Activated T-helper 1 cell treated with Interleukin-2 at 50 U/mL for 16 hours (primary cell): ENCODE measurements at regions not wholly inside any gene's neighbourhood (a gene's known extent, or its start where the extent isn't known, plus 50 kb on each side); places are given as distances from the start of the nearest gene placed in this dataset.
"Not testable (repeated sequence)": the region's sequence is repeated elsewhere in the genome, so short reads cannot be mapped to it uniquely, and the experiment has no call there.

ENCODE experiments used
- DNase-seq: peaks from one replicate; pipeline ENCODE4 v3.0.0-alpha.2; 2020; ENCODE audit warnings: low read depth

GRCh38 chr12:126290456-126290855, 1225.2 kb downstream of the AACS start:
- no peak for DNase-seq

GRCh38 chr12:126291987-126292386, 1226.8 kb downstream of the AACS start:
- not testable (repeated sequence) for DNase-seq

DNA sequence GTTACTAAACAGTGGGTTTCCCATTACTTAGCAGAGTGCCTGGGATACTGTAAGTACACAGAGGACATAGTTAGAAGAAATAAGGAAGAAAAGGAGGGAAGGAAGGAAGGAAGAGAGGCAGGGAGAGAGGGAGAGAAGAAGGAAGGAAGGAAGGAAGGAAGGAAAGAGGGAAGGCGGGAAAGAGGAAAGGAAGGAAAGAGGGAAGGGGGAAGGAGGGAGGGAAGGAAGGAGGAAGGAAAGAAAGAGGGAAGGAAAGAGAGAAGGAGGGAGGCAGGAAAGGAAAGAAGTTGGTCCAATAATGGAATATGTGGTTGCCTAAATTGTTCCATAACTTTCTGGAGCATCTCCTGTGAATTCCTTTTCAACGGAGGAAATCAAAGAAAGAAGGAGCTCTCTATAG, 1230.4 kb downstream of the AACS start:
- DNase-seq: no peak

DNA sequence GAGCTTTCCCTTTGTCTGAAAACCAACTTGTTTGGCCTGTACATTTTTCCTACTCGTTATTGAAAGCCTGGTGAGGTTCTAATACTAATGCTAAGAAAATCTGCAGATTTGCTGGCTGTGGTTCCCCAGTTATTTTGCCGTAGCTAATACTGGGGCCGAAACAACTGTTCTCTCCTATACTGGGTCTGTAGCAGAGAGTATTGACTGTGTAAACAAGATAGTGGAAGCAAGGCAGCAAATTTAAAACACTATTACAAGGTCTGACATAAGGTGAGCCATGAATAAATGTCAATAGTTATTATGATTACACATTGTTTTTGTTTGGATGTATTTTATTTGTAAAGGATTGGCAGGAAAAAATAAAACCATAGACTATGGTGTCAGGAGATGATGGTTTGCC, 1244.0 kb downstream of the AACS start:
- DNase-seq: no peak

- DNase-seq: no peak
These were observed 1247.2 kb downstream of the AACS start for GRCh38 chr12:126312457-126312856.

DNA sequence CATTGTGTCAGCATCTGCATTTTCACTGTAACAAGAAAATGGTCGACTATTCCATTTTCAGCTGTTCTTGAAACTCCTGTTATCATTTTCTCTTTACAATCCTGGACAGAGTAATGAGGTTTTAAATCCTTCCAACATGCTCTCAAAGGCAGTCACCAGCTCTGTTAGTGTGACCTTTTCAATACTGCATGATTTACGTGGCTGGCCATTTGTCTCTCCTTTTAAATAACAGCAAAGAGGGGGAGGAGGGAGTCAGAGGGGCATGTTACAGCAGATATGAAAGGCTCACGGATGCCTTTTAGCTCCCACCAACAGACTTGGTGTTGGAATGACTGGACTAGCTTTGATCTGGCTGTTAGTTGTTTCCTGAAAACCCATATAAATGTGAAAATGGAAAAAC, 1251.2 kb downstream of the AACS start:
- no peak for DNase-seq

- DNase-seq: no peak
These were observed 1272.6 kb downstream of the AACS start for GRCh38 chr12:126337556-126338441.

DNA sequence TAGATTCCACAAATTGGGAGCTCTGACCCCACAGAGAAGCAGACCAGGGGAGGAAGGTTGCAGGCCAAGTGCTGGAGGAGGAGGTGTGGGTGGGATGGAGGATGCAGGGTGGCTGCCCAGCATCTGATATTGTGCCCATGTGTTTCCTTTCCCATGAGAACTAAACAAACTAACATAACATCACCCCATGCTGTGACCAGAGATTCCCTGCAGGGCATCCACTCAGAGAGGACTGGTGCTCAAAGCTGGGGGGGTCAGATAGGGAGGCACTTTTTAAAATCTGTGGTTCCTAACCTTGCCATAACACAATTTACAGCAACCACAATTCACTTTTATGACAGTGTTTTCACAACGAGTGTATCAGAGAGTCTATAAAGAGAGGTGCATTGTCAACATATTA, 1277.6 kb downstream of the AACS start:
- DNase-seq: no peak

GRCh38 chr12:126343321-126343720, 1278.1 kb downstream of the AACS start:
- DNase-seq: no peak

DNA sequence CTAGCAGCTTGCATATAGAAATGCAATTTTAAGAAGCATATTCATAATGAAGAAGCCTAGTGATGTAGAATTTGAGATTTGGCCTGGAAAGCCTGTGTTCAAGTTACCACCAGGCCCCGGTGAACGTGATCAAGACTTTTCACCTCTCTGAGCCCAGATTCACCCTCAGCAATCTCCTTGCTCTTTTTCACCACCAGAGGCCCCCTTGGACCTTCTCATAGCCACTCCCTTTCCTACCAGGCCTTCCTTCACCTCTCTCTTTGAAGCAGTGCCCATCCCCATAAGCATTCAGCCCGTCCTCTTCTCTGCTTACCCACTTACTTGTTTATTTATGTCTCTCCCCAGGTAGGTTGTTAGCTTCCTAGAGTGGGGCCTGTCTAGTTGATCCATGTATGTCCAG, 1280.9 kb downstream of the AACS start:
- no peak for DNase-seq

DNA sequence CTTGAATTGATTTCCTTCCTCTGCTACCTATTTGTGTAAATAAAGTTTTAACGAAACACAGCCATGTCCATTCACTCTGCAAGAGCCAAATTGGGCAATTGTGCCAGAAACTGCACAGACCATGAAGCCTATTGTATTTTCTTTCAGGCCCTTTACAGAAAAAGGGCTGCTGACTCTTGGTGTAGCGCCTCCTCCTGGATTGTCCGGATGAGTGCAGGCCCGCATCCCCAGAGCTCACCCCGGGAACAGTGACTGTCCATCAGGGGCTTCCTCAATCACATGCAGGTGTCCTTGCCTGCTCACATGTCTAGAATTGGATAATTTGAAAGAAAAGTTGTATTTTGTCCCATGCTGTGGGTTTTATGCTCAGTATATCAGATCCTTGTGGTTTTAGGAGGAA, 1282.2 kb downstream of the AACS start:
- DNase-seq: no peak

DNA sequence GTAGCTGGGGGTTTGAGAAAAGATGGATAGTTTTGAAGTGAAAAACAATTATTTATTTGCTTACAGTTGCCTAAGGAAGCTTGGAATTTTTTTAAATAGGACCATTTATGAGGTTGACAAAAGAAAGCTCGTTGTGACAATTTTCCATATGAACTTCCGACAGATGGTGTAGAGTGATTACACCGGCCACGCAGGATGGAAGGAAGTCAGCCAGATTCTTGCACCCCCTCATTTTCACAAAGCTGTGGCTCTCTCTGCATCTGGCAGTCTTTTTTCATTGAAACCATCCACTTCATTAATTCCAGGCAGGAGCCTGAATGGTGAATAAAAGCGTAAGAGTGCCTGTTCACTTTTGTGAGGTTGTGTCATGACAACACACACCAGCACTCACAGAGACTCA, 1284.1 kb downstream of the AACS start:
- no peak for DNase-seq

DNA sequence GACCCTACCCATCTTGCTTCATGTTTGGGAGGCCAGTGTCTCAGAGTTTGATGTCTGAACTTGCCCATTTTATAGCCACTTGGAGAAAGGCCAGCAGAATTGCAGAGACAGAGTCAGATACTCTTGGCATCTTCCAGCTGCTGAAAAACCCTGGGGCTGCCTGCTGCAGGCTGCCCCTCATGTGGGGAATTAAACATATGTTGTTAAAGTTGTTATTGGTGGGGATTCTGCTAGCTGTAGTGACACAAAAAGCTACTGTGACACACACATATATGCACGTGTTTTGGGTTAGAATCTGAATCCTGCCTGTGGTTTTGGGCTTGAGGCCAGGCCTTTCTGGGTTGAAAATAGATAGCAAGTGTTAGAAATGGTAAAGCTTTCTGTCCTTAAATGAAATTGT, 1288.4 kb downstream of the AACS start:
- DNase-seq: no peak

GRCh38 chr12:126354633-126355032, 1289.4 kb downstream of the AACS start:
- no peak for DNase-seq

DNA sequence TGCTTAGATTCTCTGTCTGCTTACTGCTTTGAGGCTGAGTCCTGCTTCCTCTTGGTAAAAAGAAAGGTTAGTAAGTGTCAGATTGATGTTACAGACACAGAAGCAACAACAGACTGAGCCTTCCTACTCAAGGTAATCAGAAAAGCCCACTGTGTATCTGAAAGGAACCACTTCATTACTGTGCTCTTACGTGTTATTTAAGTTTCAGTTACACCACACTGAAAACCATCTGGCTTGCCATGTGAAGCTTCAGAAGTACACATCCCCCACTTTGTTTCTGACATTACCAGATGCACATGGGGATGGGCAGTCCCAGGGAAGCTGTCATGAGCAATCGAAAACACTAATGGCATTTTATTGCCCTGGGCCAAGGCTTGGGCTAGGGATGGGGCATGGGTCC, 1290.1 kb downstream of the AACS start:
- no peak for DNase-seq

- DNase-seq: no peak
These were observed 1293.6 kb downstream of the AACS start for GRCh38 chr12:126358806-126359205.

GRCh38 chr12:126359216-126359615, 1294.0 kb downstream of the AACS start:
- no peak for DNase-seq

DNA sequence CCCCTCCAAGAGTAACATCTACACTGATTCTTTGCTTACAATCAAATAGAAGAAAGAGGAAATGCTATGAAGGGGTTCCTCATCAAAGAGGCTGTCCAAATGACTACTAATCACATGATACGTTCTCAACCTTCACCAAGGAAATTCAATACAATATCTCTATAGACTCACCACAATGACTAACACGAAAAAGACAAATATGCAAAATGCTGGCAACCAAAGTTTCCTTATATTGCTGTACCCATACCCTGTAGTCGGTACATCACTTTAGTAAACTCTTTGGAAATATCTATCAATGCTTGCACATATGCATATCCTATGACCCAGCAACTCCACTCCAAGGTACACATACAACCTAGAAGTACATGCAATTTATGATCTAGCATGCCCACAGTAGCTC, 1296.6 kb downstream of the AACS start:
- no peak for DNase-seq

- DNase-seq: no peak
These were observed 1297.3 kb downstream of the AACS start for GRCh38 chr12:126362493-126362892.

- no peak for DNase-seq
These were observed 1297.7 kb downstream of the AACS start for GRCh38 chr12:126362964-126363363.

DNA sequence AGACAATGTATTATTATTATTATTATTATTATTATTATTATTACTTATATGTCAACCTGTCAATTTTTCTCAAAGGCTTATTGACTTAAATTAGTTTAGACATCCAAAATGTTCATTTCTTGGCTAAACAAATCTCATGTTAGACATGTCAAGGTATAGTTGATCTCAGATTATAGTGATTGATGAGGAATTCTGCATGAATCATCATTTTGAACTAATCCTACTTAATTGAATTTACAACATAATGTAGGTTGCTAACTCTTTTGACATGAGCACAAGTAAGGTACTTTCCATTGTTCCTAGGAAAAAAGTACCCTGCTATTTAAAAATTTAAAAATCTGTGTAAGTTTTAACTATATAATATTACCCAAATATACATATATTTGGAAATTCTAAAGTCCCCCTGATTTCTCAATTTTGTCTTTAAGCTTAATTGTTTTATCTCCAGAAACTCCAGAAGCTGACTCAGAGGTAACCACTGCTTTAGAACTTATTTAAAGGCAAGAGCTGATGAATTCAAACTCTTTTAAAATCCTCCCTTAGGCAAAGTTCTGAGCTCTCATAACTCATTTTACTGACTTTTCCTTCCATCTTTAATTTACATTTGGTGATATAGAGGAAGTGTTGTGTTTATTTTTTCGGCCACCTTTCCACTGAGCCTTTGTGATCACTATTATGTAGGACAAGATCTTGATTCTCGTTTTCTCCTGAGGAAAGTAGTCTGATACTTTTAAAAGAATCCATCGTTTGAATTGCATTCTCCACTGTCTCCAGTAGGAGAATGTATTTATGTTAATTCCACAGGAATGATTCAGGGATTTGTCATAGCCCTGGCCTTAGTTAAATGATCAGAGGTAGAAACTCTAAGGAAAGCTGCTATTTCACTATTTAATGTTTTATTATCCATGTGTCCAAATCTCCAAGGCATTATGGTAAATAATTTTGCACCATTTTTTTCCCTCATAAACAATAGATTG, 1304.5 kb downstream of the AACS start:
- DNase-seq: no peak

GRCh38 chr12:126383506-126383905, 1318.3 kb downstream of the AACS start:
- DNase-seq: no peak

DNA sequence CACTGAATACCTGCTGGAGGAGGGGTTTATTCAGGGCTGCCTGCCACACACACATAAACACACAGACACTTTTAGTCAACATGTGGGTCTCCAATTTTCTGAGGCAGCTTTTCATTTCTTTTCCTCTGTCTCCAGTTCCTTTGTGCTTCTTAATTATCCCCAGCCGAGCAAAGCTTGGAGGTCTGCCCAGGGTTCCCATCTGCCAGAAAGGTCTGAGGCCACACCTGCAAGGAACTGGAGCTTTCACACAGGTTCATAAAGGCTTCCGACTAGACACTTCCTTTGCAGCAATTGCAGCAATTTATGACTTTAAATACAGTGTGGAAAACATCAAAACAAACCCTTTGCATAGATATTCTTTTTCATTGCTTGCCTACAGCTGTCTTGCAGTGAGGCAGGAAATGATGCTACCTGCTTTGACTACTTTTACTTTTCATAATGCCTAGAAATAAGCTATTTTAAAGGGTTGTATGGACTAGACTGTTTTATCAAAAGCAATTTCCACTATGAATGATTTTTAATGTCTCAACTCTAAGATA, 1318.9 kb downstream of the AACS start:
- no peak for DNase-seq
